ENCODE measurements at regions not wholly inside any gene's neighbourhood (a gene's known extent, or its start where the extent isn't known, plus 50 kb on each side); places are given as distances from the start of the nearest gene placed in this dataset.

DNA sequence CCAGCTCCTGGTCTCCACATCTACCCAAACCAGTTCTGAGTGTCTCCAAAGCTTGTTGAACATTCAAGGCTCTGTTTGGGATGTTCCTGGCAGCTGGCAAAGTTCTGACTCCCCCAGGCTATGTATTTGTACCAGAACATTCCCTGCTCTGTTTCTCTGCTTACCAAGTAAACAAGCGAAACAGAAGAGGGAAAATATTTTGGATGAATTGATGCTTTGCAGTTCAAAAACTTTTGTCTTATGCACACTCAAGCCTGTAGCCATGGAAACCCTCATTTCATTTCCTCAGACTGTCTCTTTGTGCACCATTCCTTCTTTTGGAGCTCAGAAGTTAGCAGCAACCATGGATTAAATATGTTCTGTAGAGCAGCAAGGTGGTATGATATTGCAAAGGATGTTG, 145.8 kb downstream of the ACTL7B start:
- no peak for ATAC-seq (ENCODE audit: low read depth)
- Histone ChIP-seq H4K20me1 (ENCODE audit: control insufficient read depth, insufficient read depth, low read length, poor library complexity, severe bottlenecking) (no peaks in the 10 kb centered on the region), H3K79me2 (ENCODE audit: control insufficient read depth, insufficient read depth, low read length) (no peaks in the 10 kb centered on the region), H2AFZ (ENCODE audit: insufficient read depth, low read depth, low read length, poor library complexity, severe bottlenecking) (no peak overlapping the region), H3K27me3 (replicated peaks in 1 of 4; ENCODE audit: control extremely low read depth in 1 of 4, control insufficient read depth in 3 of 4, insufficient read depth in 4 of 4, low read length in 3 of 4) (no peaks in the 10 kb centered on the region), H3K4me2 (replicated peaks; ENCODE audit: low read depth, low read length, poor library complexity, severe bottlenecking) (no peak overlapping the region), H3K36me3 (replicated peaks in 1 of 2; ENCODE audit: control extremely low read depth in 1 of 2, control insufficient read depth in 1 of 2, extremely low read depth in 1 of 2, insufficient read depth in 2 of 2, low read length in 1 of 2) (no peaks in the 10 kb centered on the region), H3K4me1 (ENCODE audit: control insufficient read depth in 2 of 2, insufficient read depth in 2 of 2, low read length in 2 of 2) (no peaks in the 10 kb centered on the region), H3K27ac (ENCODE audit: low read length in 2 of 2) (no peak overlapping the region), H3K9ac (ENCODE audit: low read length) (no peak overlapping the region), H3K9me3 (ENCODE audit: control extremely low read depth in 1 of 3, control insufficient read depth in 2 of 3, insufficient read depth in 1 of 3, low read length in 2 of 3) (peaks cover 0 to 4% (median 0%) of the 10 kb centered on the region in 3 donors), H3K4me3 (ENCODE audit: control extremely low read depth in 1 of 5, extremely low read depth in 1 of 5, insufficient read depth in 1 of 5, low read depth in 2 of 5, low read length in 4 of 5) (no peak overlapping the region)
- Mint-ChIP-seq H3K4me1 (no peaks in the 10 kb centered on the region), H3K4me3 (no peak overlapping the region), H3K9me3 (ENCODE audit: insufficient read depth) (no peaks in the 10 kb centered on the region), H3K27me3 (peaks cover 4% of the 10 kb centered on the region), H3K27ac (no peak overlapping the region)
- no peak for DNase-seq
- intact Hi-C loops (cut with micrococcal nuclease): no loop called here
- TF ChIP-seq EZH2 (IDR thresholded peaks at IDR 0.05; ENCODE audit: borderline replicate concordance, insufficient read depth, low read depth, low read length, poor library complexity, severe bottlenecking): no peak
- TF ChIP-seq, protein P1, sequence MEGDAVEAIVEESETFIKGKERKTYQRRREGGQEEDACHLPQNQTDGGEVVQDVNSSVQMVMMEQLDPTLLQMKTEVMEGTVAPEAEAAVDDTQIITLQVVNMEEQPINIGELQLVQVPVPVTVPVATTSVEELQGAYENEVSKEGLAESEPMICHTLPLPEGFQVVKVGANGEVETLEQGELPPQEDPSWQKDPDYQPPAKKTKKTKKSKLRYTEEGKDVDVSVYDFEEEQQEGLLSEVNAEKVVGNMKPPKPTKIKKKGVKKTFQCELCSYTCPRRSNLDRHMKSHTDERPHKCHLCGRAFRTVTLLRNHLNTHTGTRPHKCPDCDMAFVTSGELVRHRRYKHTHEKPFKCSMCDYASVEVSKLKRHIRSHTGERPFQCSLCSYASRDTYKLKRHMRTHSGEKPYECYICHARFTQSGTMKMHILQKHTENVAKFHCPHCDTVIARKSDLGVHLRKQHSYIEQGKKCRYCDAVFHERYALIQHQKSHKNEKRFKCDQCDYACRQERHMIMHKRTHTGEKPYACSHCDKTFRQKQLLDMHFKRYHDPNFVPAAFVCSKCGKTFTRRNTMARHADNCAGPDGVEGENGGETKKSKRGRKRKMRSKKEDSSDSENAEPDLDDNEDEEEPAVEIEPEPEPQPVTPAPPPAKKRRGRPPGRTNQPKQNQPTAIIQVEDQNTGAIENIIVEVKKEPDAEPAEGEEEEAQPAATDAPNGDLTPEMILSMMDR (IDR thresholded peaks at IDR 0.05): no peak
- WGBS (ENCODE audit: insufficient coverage): no CpG with 5 or more reads among the region's 1 CpG
- CTCF ChIA-PET: no interaction called here
- POLR2A ChIA-PET: no interaction called here

DNA sequence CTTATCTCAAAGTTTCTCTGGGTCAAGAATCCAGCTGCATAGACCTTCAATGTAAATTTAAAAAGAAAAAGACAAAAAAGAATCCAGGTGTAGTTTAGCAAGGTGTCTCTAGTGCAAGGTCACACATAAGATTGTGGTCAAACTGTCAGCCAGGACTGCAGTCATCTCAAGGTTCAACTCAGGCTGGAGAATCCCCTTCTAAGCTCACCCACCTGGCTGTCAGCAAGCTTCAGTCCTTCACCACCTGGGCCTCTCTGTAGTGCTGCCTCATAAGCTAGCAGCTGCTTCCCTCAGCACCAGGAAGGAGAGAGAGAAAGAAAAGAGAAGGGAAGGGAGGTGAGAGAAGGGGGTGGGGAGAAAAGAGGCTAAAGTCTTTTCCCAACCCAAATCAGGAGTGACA, 146.7 kb downstream of the ACTL7B start:
- Histone ChIP-seq H3K9me3 (ENCODE audit: control extremely low read depth in 1 of 3, control insufficient read depth in 2 of 3, insufficient read depth in 1 of 3, low read length in 2 of 3) (peaks cover 0 to 4% (median 0%) of the 10 kb centered on the region in 3 donors), H3K9ac (ENCODE audit: low read length) (no peak overlapping the region), H3K79me2 (ENCODE audit: control insufficient read depth, insufficient read depth, low read length) (no peaks in the 10 kb centered on the region), H3K36me3 (replicated peaks in 1 of 2; ENCODE audit: control extremely low read depth in 1 of 2, control insufficient read depth in 1 of 2, extremely low read depth in 1 of 2, insufficient read depth in 2 of 2, low read length in 1 of 2) (no peaks in the 10 kb centered on the region), H3K4me3 (ENCODE audit: control extremely low read depth in 1 of 5, extremely low read depth in 1 of 5, insufficient read depth in 1 of 5, low read depth in 2 of 5, low read length in 4 of 5) (no peak overlapping the region), H3K27me3 (replicated peaks in 1 of 4; ENCODE audit: control extremely low read depth in 1 of 4, control insufficient read depth in 3 of 4, insufficient read depth in 4 of 4, low read length in 3 of 4) (no peaks in the 10 kb centered on the region), H4K20me1 (ENCODE audit: control insufficient read depth, insufficient read depth, low read length, poor library complexity, severe bottlenecking) (no peaks in the 10 kb centered on the region), H3K27ac (ENCODE audit: low read length in 2 of 2) (no peak overlapping the region), H2AFZ (ENCODE audit: insufficient read depth, low read depth, low read length, poor library complexity, severe bottlenecking) (no peak overlapping the region), H3K4me2 (replicated peaks; ENCODE audit: low read depth, low read length, poor library complexity, severe bottlenecking) (no peak overlapping the region), H3K4me1 (ENCODE audit: control insufficient read depth in 2 of 2, insufficient read depth in 2 of 2, low read length in 2 of 2) (no peaks in the 10 kb centered on the region)
- DNase-seq: no peak
- POLR2A ChIA-PET: no interaction called here
- no peak for TF ChIP-seq EZH2 (IDR thresholded peaks at IDR 0.05; ENCODE audit: borderline replicate concordance, insufficient read depth, low read depth, low read length, poor library complexity, severe bottlenecking)
- TF ChIP-seq, protein P1 (IDR thresholded peaks at IDR 0.05): no peak
- peaks cover 4% of the 10 kb centered on the region for H3K27me3 Mint-ChIP-seq
- H3K4me3 Mint-ChIP-seq: no peak overlapping the region
- CTCF ChIA-PET: no interaction called here
- no peak overlapping the region for H3K27ac Mint-ChIP-seq
- ATAC-seq (ENCODE audit: low read depth): no peak
- intact Hi-C loops (cut with micrococcal nuclease): no loop called here
- no peaks in the 10 kb centered on the region for H3K9me3 Mint-ChIP-seq (ENCODE audit: insufficient read depth)
- no peaks in the 10 kb centered on the region for H3K4me1 Mint-ChIP-seq

Measured in B cell (primary cell).